ENCODE measurements at regions not wholly inside any gene's neighbourhood (a gene's known extent, or its start where the extent isn't known, plus 50 kb on each side); places are given as distances from the start of the nearest gene placed in this dataset.

DNA sequence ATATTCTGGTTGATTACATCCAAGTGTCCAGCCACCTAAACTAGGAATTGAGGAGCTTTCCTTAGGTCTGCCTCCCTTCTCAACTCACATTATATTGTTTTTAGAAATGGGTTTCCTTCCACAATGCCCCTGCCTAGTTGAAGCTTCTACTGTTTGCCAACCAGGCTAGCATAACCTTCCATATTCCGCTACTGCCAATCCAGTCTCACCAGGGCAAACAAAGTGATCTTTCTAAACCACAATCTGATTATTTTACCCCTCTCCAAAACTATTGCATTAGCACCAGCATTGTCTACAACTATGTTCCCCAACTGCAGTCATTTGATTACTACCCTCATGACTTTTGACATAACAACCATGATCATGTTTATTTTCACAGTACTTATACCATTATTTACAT lies 115.8 kb upstream of the RASEF start:
- no peaks in the 10 kb centered on the region for H3K4me1 ChIP-seq (ENCODE audit: control insufficient read depth, insufficient read depth, low read length)
- ChIA-PET POLR2A (no interaction called here), CTCF (interaction anchor here (0.7 to 1.1 kb wide), 2 partner anchors 8 to 13 kb away, joined by 3 read pairs; no protein-coding TSS in a partner anchor)
- TF ChIP-seq IKZF3 (tag by site-specific recombination; IDR thresholded peaks at IDR 0.05) (no peak), ZXDB (tag by site-specific recombination; IDR thresholded peaks at IDR 0.05) (no peak), SP2 (tag by site-specific recombination; IDR thresholded peaks at IDR 0.05) (no peak), ZNF654 (tag by site-specific recombination; IDR thresholded peaks at IDR 0.05; ENCODE audit: low read depth) (no peak)
- TF ChIP-seq, protein P1, sequence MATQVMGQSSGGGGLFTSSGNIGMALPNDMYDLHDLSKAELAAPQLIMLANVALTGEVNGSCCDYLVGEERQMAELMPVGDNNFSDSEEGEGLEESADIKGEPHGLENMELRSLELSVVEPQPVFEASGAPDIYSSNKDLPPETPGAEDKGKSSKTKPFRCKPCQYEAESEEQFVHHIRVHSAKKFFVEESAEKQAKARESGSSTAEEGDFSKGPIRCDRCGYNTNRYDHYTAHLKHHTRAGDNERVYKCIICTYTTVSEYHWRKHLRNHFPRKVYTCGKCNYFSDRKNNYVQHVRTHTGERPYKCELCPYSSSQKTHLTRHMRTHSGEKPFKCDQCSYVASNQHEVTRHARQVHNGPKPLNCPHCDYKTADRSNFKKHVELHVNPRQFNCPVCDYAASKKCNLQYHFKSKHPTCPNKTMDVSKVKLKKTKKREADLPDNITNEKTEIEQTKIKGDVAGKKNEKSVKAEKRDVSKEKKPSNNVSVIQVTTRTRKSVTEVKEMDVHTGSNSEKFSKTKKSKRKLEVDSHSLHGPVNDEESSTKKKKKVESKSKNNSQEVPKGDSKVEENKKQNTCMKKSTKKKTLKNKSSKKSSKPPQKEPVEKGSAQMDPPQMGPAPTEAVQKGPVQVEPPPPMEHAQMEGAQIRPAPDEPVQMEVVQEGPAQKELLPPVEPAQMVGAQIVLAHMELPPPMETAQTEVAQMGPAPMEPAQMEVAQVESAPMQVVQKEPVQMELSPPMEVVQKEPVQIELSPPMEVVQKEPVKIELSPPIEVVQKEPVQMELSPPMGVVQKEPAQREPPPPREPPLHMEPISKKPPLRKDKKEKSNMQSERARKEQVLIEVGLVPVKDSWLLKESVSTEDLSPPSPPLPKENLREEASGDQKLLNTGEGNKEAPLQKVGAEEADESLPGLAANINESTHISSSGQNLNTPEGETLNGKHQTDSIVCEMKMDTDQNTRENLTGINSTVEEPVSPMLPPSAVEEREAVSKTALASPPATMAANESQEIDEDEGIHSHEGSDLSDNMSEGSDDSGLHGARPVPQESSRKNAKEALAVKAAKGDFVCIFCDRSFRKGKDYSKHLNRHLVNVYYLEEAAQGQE (tag by site-specific recombination; IDR thresholded peaks at IDR 0.05): no peak
- TF ChIP-seq, protein P2, sequence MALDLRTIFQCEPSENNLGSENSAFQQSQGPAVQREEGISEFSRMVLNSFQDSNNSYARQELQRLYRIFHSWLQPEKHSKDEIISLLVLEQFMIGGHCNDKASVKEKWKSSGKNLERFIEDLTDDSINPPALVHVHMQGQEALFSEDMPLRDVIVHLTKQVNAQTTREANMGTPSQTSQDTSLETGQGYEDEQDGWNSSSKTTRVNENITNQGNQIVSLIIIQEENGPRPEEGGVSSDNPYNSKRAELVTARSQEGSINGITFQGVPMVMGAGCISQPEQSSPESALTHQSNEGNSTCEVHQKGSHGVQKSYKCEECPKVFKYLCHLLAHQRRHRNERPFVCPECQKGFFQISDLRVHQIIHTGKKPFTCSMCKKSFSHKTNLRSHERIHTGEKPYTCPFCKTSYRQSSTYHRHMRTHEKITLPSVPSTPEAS (tag by site-specific recombination; IDR thresholded peaks at IDR 0.05): no peak
- TF ChIP-seq, protein P3, sequence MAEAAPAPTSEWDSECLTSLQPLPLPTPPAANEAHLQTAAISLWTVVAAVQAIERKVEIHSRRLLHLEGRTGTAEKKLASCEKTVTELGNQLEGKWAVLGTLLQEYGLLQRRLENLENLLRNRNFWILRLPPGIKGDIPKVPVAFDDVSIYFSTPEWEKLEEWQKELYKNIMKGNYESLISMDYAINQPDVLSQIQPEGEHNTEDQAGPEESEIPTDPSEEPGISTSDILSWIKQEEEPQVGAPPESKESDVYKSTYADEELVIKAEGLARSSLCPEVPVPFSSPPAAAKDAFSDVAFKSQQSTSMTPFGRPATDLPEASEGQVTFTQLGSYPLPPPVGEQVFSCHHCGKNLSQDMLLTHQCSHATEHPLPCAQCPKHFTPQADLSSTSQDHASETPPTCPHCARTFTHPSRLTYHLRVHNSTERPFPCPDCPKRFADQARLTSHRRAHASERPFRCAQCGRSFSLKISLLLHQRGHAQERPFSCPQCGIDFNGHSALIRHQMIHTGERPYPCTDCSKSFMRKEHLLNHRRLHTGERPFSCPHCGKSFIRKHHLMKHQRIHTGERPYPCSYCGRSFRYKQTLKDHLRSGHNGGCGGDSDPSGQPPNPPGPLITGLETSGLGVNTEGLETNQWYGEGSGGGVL (tag by site-specific recombination; IDR thresholded peaks at IDR 0.05): no peak
- TF ChIP-seq, protein P4, sequence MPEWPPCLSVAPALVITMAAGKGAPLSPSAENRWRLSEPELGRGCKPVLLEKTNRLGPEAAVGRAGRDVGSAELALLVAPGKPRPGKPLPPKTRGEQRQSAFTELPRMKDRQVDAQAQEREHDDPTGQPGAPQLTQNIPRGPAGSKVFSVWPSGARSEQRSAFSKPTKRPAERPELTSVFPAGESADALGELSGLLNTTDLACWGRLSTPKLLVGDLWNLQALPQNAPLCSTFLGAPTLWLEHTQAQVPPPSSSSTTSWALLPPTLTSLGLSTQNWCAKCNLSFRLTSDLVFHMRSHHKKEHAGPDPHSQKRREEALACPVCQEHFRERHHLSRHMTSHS (tag by site-specific recombination; IDR thresholded peaks at IDR 0.05): no peak
- TF ChIP-seq, protein P5, sequence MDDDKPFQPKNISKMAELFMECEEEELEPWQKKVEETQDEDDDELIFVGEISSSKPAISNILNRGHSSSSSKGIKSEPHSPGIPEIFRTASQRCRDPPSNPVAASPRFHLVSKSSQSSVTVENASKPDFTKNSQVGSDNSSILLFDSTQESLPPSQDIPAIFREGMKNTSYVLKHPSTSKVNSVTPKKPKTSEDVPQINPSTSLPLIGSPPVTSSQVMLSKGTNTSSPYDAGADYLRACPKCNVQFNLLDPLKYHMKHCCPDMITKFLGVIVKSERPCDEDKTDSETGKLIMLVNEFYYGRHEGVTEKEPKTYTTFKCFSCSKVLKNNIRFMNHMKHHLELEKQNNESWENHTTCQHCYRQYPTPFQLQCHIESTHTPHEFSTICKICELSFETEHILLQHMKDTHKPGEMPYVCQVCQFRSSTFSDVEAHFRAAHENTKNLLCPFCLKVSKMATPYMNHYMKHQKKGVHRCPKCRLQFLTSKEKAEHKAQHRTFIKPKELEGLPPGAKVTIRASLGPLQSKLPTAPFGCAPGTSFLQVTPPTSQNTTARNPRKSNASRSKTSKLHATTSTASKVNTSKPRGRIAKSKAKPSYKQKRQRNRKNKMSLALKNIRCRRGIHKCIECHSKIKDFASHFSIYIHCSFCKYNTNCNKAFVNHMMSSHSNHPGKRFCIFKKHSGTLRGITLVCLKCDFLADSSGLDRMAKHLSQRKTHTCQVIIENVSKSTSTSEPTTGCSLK (tag by site-specific recombination; IDR thresholded peaks at IDR 0.05): no peak
- TF ChIP-seq, protein P6, sequence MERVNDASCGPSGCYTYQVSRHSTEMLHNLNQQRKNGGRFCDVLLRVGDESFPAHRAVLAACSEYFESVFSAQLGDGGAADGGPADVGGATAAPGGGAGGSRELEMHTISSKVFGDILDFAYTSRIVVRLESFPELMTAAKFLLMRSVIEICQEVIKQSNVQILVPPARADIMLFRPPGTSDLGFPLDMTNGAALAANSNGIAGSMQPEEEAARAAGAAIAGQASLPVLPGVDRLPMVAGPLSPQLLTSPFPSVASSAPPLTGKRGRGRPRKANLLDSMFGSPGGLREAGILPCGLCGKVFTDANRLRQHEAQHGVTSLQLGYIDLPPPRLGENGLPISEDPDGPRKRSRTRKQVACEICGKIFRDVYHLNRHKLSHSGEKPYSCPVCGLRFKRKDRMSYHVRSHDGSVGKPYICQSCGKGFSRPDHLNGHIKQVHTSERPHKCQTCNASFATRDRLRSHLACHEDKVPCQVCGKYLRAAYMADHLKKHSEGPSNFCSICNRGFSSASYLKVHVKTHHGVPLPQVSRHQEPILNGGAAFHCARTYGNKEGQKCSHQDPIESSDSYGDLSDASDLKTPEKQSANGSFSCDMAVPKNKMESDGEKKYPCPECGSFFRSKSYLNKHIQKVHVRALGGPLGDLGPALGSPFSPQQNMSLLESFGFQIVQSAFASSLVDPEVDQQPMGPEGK (tag by site-specific recombination; IDR thresholded peaks at IDR 0.05): no peak
- TF ChIP-seq, protein P7, sequence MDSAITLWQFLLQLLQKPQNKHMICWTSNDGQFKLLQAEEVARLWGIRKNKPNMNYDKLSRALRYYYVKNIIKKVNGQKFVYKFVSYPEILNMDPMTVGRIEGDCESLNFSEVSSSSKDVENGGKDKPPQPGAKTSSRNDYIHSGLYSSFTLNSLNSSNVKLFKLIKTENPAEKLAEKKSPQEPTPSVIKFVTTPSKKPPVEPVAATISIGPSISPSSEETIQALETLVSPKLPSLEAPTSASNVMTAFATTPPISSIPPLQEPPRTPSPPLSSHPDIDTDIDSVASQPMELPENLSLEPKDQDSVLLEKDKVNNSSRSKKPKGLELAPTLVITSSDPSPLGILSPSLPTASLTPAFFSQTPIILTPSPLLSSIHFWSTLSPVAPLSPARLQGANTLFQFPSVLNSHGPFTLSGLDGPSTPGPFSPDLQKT (IDR thresholded peaks at IDR 0.05; ENCODE audit: borderline replicate concordance, low read depth, low read length): no peak
- H3K27ac ChIP-seq (ENCODE audit: extremely low read depth, low read depth, low read length): no peak overlapping the region
- H3K4me3 ChIP-seq (ENCODE audit: low read depth, low read length): no peak overlapping the region
- H3K9me3 ChIP-seq (ENCODE audit: control insufficient read depth, insufficient read depth, low read depth, low read length): no peaks in the 10 kb centered on the region
- no peaks in the 10 kb centered on the region for H3K36me3 ChIP-seq (ENCODE audit: control insufficient read depth in 2 of 2, insufficient read depth in 1 of 2, low read length in 2 of 2)

Data from HEK293 (cell line).